ENCODE measurements at regions not wholly inside any gene's neighbourhood (a gene's known extent, or its start where the extent isn't known, plus 50 kb on each side); places are given as distances from the start of the nearest gene placed in this dataset.

DNA sequence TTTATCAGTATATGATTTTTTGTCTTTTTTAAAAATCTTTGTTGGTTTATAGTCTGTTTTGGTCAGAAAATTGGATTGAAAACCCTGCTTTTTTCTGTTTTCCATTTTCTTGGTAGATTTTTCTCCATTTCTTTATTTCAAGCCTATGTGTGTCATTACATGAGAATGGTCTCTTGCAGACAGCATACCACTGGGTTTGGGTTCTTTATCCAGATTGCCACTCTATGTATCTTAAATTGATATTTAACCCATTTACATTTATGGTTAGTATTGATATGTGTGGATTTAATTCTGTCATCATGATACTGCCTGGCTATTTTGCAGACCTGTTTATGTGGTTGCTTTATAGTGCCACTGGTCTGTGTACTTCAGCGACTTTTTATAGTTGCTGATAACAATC, 239.9 kb upstream of the NDST4 start:
- no peak overlapping the region for H3K4me3 ChIP-seq (ENCODE audit: low read depth, low read length)
- TF ChIP-seq, protein P1, sequence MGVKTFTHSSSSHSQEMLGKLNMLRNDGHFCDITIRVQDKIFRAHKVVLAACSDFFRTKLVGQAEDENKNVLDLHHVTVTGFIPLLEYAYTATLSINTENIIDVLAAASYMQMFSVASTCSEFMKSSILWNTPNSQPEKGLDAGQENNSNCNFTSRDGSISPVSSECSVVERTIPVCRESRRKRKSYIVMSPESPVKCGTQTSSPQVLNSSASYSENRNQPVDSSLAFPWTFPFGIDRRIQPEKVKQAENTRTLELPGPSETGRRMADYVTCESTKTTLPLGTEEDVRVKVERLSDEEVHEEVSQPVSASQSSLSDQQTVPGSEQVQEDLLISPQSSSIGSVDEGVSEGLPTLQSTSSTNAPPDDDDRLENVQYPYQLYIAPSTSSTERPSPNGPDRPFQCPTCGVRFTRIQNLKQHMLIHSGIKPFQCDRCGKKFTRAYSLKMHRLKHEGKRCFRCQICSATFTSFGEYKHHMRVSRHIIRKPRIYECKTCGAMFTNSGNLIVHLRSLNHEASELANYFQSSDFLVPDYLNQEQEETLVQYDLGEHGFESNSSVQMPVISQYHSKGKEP (tag by site-specific recombination; IDR thresholded peaks at IDR 0.05), result no peak
- TF ChIP-seq ZNF529 (tag by site-specific recombination; IDR thresholded peaks at IDR 0.05; ENCODE audit: insufficient replicate concordance), result peak; percentile 54
- TF ChIP-seq ZFP37 (tag by site-specific recombination; IDR thresholded peaks at IDR 0.05), result no peak
- no peak for TF ChIP-seq ZNF791 (tag by site-specific recombination; IDR thresholded peaks at IDR 0.05)
- TF ChIP-seq ZNF549 (tag by site-specific recombination; IDR thresholded peaks at IDR 0.05), result no peak
- no peak for TF ChIP-seq ZNF112 (tag by site-specific recombination; IDR thresholded peaks at IDR 0.05)
- no peak for TF ChIP-seq ZNF571 (tag by site-specific recombination; IDR thresholded peaks at IDR 0.05)
- TF ChIP-seq SETDB1 (IDR thresholded peaks at IDR 0.05; ENCODE audit: insufficient read length, low read length), result peak; percentile 96
- peak; percentile 89 for TF ChIP-seq TRIM28 (IDR thresholded peaks at IDR 0.05; ENCODE audit: borderline replicate concordance, low read length)
- POLR2A ChIA-PET, result no interaction called here
- no peaks in the 10 kb centered on the region for H3K36me3 ChIP-seq (ENCODE audit: control insufficient read depth in 2 of 2, insufficient read depth in 1 of 2, low read length in 2 of 2)
- H3K9me3 ChIP-seq (ENCODE audit: control insufficient read depth, insufficient read depth, low read depth, low read length), result no peaks in the 10 kb centered on the region
- no peak overlapping the region for H3K27ac ChIP-seq (ENCODE audit: extremely low read depth, low read depth, low read length)
- H3K4me1 ChIP-seq (ENCODE audit: control insufficient read depth, insufficient read depth, low read length), result no peaks in the 10 kb centered on the region
- CTCF ChIA-PET, result no interaction called here

DNA sequence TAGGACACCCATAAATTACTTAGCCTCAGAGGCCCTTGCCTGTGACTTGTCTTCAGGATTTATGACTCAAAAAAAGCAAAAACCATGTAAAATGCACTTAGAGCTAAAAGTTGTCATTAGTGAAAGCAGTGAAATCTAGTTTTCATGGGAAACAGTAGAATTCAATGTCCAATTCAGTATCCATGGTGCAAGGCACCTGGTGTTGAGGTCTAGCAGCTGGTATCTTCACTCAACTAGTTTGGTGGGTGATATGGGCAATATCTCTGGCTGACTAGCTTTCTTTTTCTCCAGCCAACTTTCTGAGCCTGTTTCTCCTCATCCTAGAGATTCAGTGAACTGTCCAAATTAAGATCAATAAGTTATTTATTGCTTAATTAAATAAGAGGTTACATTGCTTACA, 229.8 kb upstream of the NDST4 start:
- TF ChIP-seq SP3 (tag by site-specific recombination; IDR thresholded peaks at IDR 0.05) (no peak), SCRT1 (tag by site-specific recombination; IDR thresholded peaks at IDR 0.05; ENCODE audit: borderline replicate concordance) (no peak), HOXD13 (CRISPR knock-in tag; IDR thresholded peaks at IDR 0.05; ENCODE audit: borderline replicate concordance) (no peak), ZNF660 (tag by site-specific recombination; IDR thresholded peaks at IDR 0.05) (no peak), ZNF132 (tag by site-specific recombination; IDR thresholded peaks at IDR 0.05; ENCODE audit: borderline replicate concordance) (no peak)
- Histone ChIP-seq H3K4me3 (ENCODE audit: low read depth, low read length) (no peak overlapping the region), H3K27ac (ENCODE audit: extremely low read depth, low read depth, low read length) (no peak overlapping the region), H3K36me3 (ENCODE audit: control insufficient read depth in 2 of 2, insufficient read depth in 1 of 2, low read length in 2 of 2) (no peaks in the 10 kb centered on the region), H3K9me3 (ENCODE audit: control insufficient read depth, insufficient read depth, low read depth, low read length) (no peaks in the 10 kb centered on the region), H3K4me1 (ENCODE audit: control insufficient read depth, insufficient read depth, low read length) (no peaks in the 10 kb centered on the region)
- CTCF ChIA-PET, result no interaction called here
- POLR2A ChIA-PET, result no interaction called here

DNA sequence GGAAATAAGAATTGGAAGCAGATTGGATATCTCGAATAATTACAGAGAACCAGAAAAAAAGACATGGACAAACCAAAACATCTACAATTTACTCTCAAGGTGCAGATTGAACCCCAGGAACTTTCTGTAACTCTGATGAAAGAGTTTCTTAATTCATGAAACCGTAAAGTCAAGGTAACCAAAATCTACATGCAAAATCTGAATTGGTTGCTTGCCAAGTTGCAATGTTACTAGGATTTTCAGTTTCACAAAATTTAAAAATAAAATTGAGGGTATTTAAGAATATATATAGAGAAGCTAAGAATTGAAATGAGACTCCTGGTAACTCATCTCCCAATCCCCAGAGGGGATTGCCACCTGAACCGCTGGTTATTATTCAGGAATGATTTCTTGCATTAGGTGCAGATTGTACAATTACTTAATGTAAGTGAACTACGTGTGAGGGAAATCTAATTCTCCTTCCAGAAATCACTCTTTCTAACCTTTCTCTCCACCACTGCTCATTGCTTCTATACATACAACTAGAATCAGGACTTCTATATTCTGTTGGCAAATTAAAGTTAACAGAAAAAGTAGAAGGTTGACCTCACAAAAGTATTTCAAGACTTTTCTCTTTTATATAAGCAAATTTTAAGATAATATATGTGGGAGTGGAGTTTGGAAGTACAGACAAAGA, 221.5 kb upstream of the NDST4 start:
- H3K4me1 ChIP-seq (ENCODE audit: control insufficient read depth, insufficient read depth, low read length), result no peaks in the 10 kb centered on the region
- H3K27ac ChIP-seq (ENCODE audit: extremely low read depth, low read depth, low read length), result no peak overlapping the region
- CTCF ChIA-PET, result no interaction called here
- H3K36me3 ChIP-seq (ENCODE audit: control insufficient read depth in 2 of 2, insufficient read depth in 1 of 2, low read length in 2 of 2), result no peaks in the 10 kb centered on the region
- H3K4me3 ChIP-seq (ENCODE audit: low read depth, low read length), result no peak overlapping the region
- no peaks in the 10 kb centered on the region for H3K9me3 ChIP-seq (ENCODE audit: control insufficient read depth, insufficient read depth, low read depth, low read length)
- POLR2A ChIA-PET, result no interaction called here
- no peak for TF ChIP-seq ZNF24 (tag by site-specific recombination; IDR thresholded peaks at IDR 0.05)
- TF ChIP-seq, protein P2, sequence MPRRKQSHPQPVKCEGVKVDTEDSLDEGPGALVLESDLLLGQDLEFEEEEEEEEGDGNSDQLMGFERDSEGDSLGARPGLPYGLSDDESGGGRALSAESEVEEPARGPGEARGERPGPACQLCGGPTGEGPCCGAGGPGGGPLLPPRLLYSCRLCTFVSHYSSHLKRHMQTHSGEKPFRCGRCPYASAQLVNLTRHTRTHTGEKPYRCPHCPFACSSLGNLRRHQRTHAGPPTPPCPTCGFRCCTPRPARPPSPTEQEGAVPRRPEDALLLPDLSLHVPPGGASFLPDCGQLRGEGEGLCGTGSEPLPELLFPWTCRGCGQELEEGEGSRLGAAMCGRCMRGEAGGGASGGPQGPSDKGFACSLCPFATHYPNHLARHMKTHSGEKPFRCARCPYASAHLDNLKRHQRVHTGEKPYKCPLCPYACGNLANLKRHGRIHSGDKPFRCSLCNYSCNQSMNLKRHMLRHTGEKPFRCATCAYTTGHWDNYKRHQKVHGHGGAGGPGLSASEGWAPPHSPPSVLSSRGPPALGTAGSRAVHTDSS (tag by site-specific recombination; IDR thresholded peaks at IDR 0.05), result no peak
- TF ChIP-seq HOXC10 (CRISPR knock-in tag; IDR thresholded peaks at IDR 0.05), result no peak
- TF ChIP-seq SALL2 (tag by site-specific recombination; IDR thresholded peaks at IDR 0.05; ENCODE audit: borderline replicate concordance), result no peak
- TF ChIP-seq, protein P3, sequence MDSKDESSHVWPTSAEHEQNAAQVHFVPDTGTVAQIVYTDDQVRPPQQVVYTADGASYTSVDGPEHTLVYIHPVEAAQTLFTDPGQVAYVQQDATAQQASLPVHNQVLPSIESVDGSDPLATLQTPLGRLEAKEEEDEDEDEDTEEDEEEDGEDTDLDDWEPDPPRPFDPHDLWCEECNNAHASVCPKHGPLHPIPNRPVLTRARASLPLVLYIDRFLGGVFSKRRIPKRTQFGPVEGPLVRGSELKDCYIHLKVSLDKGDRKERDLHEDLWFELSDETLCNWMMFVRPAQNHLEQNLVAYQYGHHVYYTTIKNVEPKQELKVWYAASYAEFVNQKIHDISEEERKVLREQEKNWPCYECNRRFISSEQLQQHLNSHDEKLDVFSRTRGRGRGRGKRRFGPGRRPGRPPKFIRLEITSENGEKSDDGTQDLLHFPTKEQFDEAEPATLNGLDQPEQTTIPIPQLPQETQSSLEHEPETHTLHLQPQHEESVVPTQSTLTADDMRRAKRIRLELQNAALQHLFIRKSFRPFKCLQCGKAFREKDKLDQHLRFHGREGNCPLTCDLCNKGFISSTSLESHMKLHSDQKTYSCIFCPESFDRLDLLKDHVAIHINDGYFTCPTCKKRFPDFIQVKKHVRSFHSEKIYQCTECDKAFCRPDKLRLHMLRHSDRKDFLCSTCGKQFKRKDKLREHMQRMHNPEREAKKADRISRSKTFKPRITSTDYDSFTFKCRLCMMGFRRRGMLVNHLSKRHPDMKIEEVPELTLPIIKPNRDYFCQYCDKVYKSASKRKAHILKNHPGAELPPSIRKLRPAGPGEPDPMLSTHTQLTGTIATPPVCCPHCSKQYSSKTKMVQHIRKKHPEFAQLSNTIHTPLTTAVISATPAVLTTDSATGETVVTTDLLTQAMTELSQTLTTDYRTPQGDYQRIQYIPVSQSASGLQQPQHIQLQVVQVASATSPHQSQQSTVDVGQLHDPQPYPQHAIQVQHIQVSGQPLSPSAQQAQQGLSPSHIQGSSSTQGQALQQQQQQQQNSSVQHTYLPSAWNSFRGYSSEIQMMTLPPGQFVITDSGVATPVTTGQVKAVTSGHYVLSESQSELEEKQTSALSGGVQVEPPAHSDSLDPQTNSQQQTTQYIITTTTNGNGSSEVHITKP (tag by site-specific recombination; IDR thresholded peaks at IDR 0.05), result no peak
- TF ChIP-seq ZNF350 (tag by site-specific recombination; IDR thresholded peaks at IDR 0.05), result no peak
- TF ChIP-seq GLI4 (tag by site-specific recombination; IDR thresholded peaks at IDR 0.05), result no peak
- TF ChIP-seq, protein P4, sequence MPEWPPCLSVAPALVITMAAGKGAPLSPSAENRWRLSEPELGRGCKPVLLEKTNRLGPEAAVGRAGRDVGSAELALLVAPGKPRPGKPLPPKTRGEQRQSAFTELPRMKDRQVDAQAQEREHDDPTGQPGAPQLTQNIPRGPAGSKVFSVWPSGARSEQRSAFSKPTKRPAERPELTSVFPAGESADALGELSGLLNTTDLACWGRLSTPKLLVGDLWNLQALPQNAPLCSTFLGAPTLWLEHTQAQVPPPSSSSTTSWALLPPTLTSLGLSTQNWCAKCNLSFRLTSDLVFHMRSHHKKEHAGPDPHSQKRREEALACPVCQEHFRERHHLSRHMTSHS (tag by site-specific recombination; IDR thresholded peaks at IDR 0.05), result no peak
- no peak for TF ChIP-seq ZNF571 (tag by site-specific recombination; IDR thresholded peaks at IDR 0.05)
- TF ChIP-seq ZNF426 (tag by site-specific recombination; IDR thresholded peaks at IDR 0.05), result no peak
- TF ChIP-seq HOXD13 (CRISPR knock-in tag; IDR thresholded peaks at IDR 0.05; ENCODE audit: borderline replicate concordance), result no peak
- no peak for TF ChIP-seq ZFP3 (tag by site-specific recombination; IDR thresholded peaks at IDR 0.05; ENCODE audit: low read depth)
- no peak for TF ChIP-seq ZNF302 (tag by site-specific recombination; IDR thresholded peaks at IDR 0.05; ENCODE audit: low read depth)
